NCI-H748 (cell line): ENCODE measurements at regions not wholly inside any gene's neighbourhood (a gene's known extent, or its start where the extent isn't known, plus 50 kb on each side); places are given as distances from the start of the nearest gene placed in this dataset.
"Not testable (repeated sequence)": the region's sequence is repeated elsewhere in the genome, so short reads cannot be mapped to it uniquely, and the experiment has no call there.

ENCODE experiments used
- DNase-seq: peaks from one replicate; lab custom pipeline; 2025; ENCODE audit not compliant: unreplicated experiment; lab: John Stamatoyannopoulos, UW

DNA sequence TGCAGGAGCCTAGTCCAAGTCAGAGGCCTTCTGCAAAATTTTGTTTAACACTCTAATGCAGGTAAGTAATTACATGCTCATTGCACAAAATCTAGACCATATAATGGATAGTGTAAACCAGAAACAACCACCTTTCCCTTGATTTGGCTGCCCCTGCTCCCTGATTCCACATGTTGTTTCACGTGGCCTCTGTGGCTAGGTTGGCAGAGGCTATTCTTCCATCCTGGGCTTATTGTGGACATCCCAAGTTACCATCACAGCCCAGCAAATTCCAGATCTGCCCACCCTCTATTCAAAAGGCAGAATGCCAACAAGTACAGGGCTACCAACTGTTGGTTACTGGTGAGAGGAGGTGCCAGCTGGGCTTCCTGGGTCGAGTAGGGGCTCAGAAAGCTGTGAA lies 794.5 kb upstream of the GRM7 start:
- no peak for DNase-seq

- DNase-seq, result not testable (repeated sequence)
Measured at GRCh38 chr3:6066868-6067578, 793.9 kb upstream of the GRM7 start.

DNA sequence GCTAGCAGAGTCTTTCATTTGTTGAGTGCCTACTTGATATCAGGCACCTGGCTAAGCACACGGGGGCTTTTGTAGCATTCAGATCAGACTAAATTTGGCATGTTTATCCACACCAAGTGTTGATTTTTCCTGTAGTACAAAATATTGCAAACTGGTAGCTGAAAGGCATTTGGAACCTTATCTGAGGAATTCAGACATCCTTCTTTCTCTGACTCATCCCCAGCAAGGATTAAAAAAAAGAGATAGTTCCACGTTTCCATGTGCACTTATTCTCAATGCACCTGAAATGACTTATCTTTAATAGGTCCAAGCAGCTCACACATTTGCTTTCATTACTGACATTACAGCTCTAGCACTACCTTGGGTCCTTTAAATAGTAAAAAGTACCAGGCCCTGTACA lies 786.0 kb upstream of the GRM7 start:
- no peak for DNase-seq

- no peak for DNase-seq
Measured at GRCh38 chr3:6078436-6078835, 782.5 kb upstream of the GRM7 start.

DNA sequence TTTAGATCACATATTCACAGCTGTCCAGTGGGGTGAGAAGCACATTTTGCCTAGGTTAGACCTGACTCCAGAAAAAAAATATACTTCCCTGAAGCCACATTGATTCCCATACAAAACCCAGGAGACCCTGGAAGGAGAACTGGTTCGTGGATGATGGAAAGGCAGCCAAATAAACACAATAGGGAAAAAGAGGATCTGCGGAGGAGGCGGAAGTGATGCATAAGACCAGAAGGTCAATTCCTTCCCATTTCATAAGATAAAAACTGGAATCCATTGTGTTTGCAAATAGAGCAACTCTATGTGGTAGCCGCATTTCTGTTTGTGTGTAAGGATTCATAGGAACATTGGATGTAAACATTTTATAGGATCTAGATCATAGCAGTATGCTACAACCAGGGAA lies 781.9 kb upstream of the GRM7 start:
- DNase-seq, result no peak

DNA sequence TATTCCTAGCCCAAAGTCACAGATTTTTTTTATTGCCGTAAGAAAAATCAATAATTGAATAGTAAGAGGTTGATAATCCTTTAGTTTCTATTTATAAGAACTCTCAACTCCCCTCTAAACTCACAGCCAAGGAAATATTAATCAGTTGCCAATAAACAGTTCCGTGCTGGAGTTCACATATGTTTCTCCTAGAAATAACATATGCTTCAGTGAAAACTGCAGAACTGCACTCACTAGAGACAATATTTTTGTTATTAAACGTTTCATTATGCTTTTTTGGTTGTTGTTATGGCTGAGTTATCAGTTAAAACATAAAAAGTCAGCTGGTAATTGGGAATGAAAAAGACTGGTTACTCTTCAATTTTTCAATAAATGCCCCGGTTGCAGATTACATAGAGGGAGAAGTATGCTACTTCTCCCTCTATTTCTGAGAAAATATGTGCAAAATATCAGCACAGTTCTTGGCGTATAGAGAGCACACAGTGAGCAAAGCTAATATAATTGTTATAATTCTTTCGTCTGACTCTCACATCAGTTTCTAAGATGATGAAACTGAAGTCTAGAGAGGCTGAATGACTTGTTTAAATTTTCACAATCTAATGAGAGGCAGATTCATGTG lies 781.2 kb upstream of the GRM7 start:
- DNase-seq, result no peak

GRCh38 chr3:6088433-6088832 lies 772.5 kb upstream of the GRM7 start:
- DNase-seq, result no peak

GRCh38 chr3:6089780-6090179 lies 771.1 kb upstream of the GRM7 start:
- no peak for DNase-seq

- no peak for DNase-seq
Measured at GRCh38 chr3:6091262-6091661, 769.7 kb upstream of the GRM7 start.

GRCh38 chr3:6095006-6095405 lies 765.9 kb upstream of the GRM7 start:
- no peak for DNase-seq

- no peak for DNase-seq
Measured at GRCh38 chr3:6097021-6097420, 763.9 kb upstream of the GRM7 start.

- no peak for DNase-seq
Measured at GRCh38 chr3:6097556-6097955, 763.4 kb upstream of the GRM7 start.

DNA sequence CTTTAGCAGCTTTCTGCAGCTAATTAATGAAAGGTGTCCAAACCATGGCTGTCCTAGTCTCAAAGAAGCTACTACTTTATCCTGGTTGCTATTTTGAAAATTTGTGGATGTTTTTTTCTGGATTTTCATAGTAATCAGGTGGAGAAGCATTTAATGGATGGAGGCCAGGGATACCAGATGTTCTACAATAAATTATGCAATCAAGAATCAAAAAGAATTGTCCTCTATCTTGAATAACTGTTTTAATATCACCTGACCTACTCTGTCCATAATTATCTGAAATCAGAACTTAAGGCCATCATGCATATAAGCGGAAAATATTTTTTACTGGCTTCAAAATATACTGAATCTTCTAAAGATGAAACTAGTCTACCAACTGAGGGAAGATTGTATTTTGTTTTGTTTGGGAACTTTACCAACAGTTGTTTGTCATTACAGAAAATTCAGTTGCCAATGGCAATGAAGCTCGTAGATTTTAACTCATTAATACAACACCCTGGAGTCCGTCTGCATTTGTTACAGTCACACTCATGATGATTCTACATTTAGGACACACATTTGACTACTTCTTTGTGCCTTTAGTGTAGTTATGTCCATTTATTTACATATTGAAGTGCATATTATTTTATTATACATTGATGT lies 762.3 kb upstream of the GRM7 start:
- no peak for DNase-seq

- DNase-seq, result no peak
Measured at GRCh38 chr3:6099458-6100075, 761.3 kb upstream of the GRM7 start.

GRCh38 chr3:6105187-6105586 lies 755.7 kb upstream of the GRM7 start:
- DNase-seq, result no peak

DNA sequence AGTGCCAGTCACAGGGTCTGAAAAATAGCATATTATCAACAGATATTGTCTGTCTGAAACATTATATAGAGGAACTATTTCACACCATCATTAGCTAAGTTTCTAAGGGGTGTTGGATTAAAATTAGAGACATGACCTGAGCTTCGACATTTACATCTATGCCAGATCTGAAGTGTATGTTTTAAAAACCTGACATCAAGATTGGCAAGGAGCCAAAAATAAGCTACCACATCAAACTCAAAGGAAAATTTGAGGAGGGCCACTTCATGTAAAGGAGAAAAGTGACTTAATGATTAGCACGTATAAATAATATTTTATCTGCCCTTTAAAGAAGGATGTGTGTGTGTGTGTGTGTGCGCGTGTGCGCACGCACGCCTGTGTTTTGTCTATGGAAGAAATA lies 752.0 kb upstream of the GRM7 start:
- DNase-seq, result peak; percentile 7

GRCh38 chr3:6110451-6110850 lies 750.5 kb upstream of the GRM7 start:
- no peak for DNase-seq

DNA sequence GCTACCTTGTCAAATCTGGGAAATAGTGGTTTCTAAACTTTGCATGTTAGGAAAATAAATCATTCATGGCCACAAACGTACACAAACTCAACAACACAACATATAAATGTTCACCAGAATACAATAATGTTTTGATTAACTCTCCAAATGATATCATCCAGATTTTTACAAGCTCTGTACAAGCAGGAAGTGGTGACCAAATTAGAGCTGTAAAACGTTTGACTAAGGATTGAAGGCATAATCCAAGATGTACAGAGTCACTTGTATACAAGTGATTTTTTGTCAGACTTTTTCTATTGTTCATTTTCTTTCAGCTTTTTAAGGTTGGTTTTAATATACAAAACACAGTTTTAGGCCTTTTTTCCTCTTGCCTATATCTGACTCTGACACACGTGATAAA lies 748.4 kb upstream of the GRM7 start:
- DNase-seq, result no peak

- no peak for DNase-seq
Measured at GRCh38 chr3:6113338-6113737, 747.6 kb upstream of the GRM7 start.

DNA sequence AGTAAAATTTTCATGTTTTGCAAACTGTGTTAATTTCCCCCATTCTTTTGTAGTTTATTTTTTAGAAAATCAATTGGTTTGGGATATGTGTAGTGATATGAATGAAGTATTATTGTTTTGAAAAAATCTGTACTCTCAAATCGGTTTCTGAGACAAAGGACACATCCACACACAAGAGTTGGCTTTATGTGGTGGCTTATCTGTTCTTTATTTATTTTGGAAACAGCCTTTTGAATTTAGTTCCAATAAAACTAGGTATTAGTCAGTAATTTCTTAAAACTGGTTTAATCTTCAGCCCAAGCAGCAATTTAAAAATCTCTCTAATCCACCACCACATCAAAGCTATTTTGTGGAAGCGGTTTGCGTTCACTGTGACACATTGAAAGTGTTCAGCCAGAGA lies 741.5 kb upstream of the GRM7 start:
- no peak for DNase-seq

- no peak for DNase-seq
Measured at GRCh38 chr3:6120786-6121185, 740.1 kb upstream of the GRM7 start.

DNA sequence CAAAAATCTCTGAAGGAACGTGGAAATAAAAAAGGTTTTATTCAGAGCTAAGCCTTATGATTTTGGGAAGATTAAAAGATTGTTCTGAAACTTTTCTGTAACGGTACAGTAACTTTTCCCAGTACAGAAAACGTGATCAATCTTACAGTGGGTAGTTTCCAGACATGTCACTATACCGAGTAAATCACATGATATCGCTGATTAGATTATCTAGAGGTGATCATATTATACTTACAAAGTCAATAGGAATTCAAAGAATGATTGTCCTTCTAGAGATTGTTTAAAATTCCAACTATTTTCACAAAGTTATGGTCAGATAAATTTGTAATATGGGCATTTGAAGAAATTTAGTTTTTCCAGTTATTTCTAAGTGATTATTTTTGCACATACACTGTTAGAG lies 736.0 kb upstream of the GRM7 start:
- DNase-seq, result no peak
